ENCODE measurements at regions not wholly inside any gene's neighbourhood (a gene's known extent, or its start where the extent isn't known, plus 50 kb on each side); places are given as distances from the start of the nearest gene placed in this dataset.
"Not testable (repeated sequence)": the region's sequence is repeated elsewhere in the genome, so short reads cannot be mapped to it uniquely, and the experiment has no call there.

DNA sequence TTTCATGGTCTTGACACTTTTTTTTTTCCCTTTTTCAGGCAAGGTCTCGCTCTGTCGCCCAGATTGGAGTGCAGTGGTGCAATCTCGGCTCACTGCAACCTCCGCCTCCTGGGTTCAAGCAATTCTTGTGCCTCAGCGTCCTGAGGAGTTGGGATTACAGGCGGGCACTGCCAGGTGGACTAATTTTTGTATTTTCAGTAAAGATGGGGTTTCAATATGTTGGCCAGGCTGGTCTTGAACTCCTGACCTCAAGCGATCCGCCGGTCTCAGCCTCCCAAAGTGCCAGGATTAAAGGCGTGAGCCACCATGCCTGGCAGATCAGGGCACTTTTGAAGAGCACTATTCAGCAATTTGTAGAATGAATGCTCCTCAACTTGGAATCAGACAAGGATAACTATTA, 86.8 kb upstream of the SIX2 start:
- TF ChIP-seq, protein P1, sequence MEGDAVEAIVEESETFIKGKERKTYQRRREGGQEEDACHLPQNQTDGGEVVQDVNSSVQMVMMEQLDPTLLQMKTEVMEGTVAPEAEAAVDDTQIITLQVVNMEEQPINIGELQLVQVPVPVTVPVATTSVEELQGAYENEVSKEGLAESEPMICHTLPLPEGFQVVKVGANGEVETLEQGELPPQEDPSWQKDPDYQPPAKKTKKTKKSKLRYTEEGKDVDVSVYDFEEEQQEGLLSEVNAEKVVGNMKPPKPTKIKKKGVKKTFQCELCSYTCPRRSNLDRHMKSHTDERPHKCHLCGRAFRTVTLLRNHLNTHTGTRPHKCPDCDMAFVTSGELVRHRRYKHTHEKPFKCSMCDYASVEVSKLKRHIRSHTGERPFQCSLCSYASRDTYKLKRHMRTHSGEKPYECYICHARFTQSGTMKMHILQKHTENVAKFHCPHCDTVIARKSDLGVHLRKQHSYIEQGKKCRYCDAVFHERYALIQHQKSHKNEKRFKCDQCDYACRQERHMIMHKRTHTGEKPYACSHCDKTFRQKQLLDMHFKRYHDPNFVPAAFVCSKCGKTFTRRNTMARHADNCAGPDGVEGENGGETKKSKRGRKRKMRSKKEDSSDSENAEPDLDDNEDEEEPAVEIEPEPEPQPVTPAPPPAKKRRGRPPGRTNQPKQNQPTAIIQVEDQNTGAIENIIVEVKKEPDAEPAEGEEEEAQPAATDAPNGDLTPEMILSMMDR (IDR thresholded peaks at IDR 0.05; ENCODE audit: insufficient read depth, low read length), result not testable (repeated sequence)
- TF ChIP-seq, protein P2, sequence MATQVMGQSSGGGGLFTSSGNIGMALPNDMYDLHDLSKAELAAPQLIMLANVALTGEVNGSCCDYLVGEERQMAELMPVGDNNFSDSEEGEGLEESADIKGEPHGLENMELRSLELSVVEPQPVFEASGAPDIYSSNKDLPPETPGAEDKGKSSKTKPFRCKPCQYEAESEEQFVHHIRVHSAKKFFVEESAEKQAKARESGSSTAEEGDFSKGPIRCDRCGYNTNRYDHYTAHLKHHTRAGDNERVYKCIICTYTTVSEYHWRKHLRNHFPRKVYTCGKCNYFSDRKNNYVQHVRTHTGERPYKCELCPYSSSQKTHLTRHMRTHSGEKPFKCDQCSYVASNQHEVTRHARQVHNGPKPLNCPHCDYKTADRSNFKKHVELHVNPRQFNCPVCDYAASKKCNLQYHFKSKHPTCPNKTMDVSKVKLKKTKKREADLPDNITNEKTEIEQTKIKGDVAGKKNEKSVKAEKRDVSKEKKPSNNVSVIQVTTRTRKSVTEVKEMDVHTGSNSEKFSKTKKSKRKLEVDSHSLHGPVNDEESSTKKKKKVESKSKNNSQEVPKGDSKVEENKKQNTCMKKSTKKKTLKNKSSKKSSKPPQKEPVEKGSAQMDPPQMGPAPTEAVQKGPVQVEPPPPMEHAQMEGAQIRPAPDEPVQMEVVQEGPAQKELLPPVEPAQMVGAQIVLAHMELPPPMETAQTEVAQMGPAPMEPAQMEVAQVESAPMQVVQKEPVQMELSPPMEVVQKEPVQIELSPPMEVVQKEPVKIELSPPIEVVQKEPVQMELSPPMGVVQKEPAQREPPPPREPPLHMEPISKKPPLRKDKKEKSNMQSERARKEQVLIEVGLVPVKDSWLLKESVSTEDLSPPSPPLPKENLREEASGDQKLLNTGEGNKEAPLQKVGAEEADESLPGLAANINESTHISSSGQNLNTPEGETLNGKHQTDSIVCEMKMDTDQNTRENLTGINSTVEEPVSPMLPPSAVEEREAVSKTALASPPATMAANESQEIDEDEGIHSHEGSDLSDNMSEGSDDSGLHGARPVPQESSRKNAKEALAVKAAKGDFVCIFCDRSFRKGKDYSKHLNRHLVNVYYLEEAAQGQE (IDR thresholded peaks at IDR 0.05; ENCODE audit: insufficient replicate concordance, low read depth), result not testable (repeated sequence)
- not testable (repeated sequence) for TF ChIP-seq GABPA (IDR thresholded peaks at IDR 0.05; ENCODE audit: low read depth)
